ENCODE measurements at regions not wholly inside any gene's neighbourhood (a gene's known extent, or its start where the extent isn't known, plus 50 kb on each side); places are given as distances from the start of the nearest gene placed in this dataset.
"Not testable (repeated sequence)": the region's sequence is repeated elsewhere in the genome, so short reads cannot be mapped to it uniquely, and the experiment has no call there.

- no peak for DNase-seq (ENCODE audit: low read depth in 2 of 3, low spot score in 1 of 3)
Measured at GRCh38 chr1:194734970-194735369, 1548.6 kb upstream of the B3GALT2 start.

- DNase-seq (ENCODE audit: low read depth in 2 of 3, low spot score in 1 of 3) = no peak
Measured at GRCh38 chr1:194731025-194731424, 1544.6 kb upstream of the B3GALT2 start.

- DNase-seq (ENCODE audit: low read depth in 2 of 3, low spot score in 1 of 3) = no peak
Measured at GRCh38 chr1:194730304-194730703, 1543.9 kb upstream of the B3GALT2 start.

GRCh38 chr1:194723067-194723466 is 1536.7 kb upstream of the B3GALT2 start:
- no peak for DNase-seq (ENCODE audit: low read depth in 2 of 3, low spot score in 1 of 3)

GRCh38 chr1:194717941-194718340 is 1531.5 kb upstream of the B3GALT2 start:
- DNase-seq (ENCODE audit: low read depth in 2 of 3, low spot score in 1 of 3) = no peak

- no peak for DNase-seq (ENCODE audit: low read depth in 2 of 3, low spot score in 1 of 3)
Measured at GRCh38 chr1:194717334-194717733, 1530.9 kb upstream of the B3GALT2 start.

GRCh38 chr1:194710671-194711070 is 1524.3 kb upstream of the B3GALT2 start:
- no peak for DNase-seq (ENCODE audit: low read depth in 2 of 3, low spot score in 1 of 3)

- no peak for DNase-seq (ENCODE audit: low read depth in 2 of 3, low spot score in 1 of 3)
Measured at GRCh38 chr1:194709439-194709838, 1523.0 kb upstream of the B3GALT2 start.

GRCh38 chr1:194707074-194707473 is 1520.7 kb upstream of the B3GALT2 start:
- DNase-seq (ENCODE audit: low read depth in 2 of 3, low spot score in 1 of 3) = no peak

- no peak for DNase-seq (ENCODE audit: low read depth in 2 of 3, low spot score in 1 of 3)
Measured at GRCh38 chr1:194705123-194705854, 1518.9 kb upstream of the B3GALT2 start.

GRCh38 chr1:194698908-194699318 is 1512.5 kb upstream of the B3GALT2 start:
- DNase-seq (ENCODE audit: low read depth in 2 of 3, low spot score in 1 of 3) = no peak

- no peak for DNase-seq (ENCODE audit: low read depth in 2 of 3, low spot score in 1 of 3)
Measured at GRCh38 chr1:194693244-194693643, 1506.8 kb upstream of the B3GALT2 start.

GRCh38 chr1:194684636-194685035 is 1498.2 kb upstream of the B3GALT2 start:
- no peak for DNase-seq (ENCODE audit: low read depth in 2 of 3, low spot score in 1 of 3)

- no peak for DNase-seq (ENCODE audit: low read depth in 2 of 3, low spot score in 1 of 3)
Measured at GRCh38 chr1:194658090-194658439, 1471.7 kb upstream of the B3GALT2 start.

- DNase-seq (ENCODE audit: low read depth in 2 of 3, low spot score in 1 of 3) = no peak
Measured at GRCh38 chr1:194654956-194655355, 1468.5 kb upstream of the B3GALT2 start.

- DNase-seq (ENCODE audit: low read depth in 2 of 3, low spot score in 1 of 3) = no peak
Measured at GRCh38 chr1:194653385-194653784, 1467.0 kb upstream of the B3GALT2 start.

GRCh38 chr1:194647118-194647517 is 1460.7 kb upstream of the B3GALT2 start:
- no peak for DNase-seq (ENCODE audit: low read depth in 2 of 3, low spot score in 1 of 3)

- no peak for DNase-seq (ENCODE audit: low read depth in 2 of 3, low spot score in 1 of 3)
Measured at GRCh38 chr1:194644528-194644927, 1458.1 kb upstream of the B3GALT2 start.

GRCh38 chr1:194640322-194640721 is 1453.9 kb upstream of the B3GALT2 start:
- no peak for DNase-seq (ENCODE audit: low read depth in 2 of 3, low spot score in 1 of 3)

- DNase-seq (ENCODE audit: low read depth in 2 of 3, low spot score in 1 of 3) = no peak
Measured at GRCh38 chr1:194629011-194629410, 1442.6 kb upstream of the B3GALT2 start.

GRCh38 chr1:194624833-194625232 is 1438.4 kb upstream of the B3GALT2 start:
- no peak for DNase-seq (ENCODE audit: low read depth in 2 of 3, low spot score in 1 of 3)

GRCh38 chr1:194618101-194618500 is 1431.7 kb upstream of the B3GALT2 start:
- no peak for DNase-seq (ENCODE audit: low read depth in 2 of 3, low spot score in 1 of 3)

GRCh38 chr1:194617272-194617671 is 1430.9 kb upstream of the B3GALT2 start:
- DNase-seq (ENCODE audit: low read depth in 2 of 3, low spot score in 1 of 3) = not testable (repeated sequence)

Measured in stimulated activated CD4-positive, alpha-beta T cell treated with anti-CD3 and anti-CD28 coated beads, Interleukin-12 subunit alpha, Interleukin-12 subunit beta, amount 100 ng/mL, for 48 hours (primary cell).